ENCODE measurements at regions not wholly inside any gene's neighbourhood (a gene's known extent, or its start where the extent isn't known, plus 50 kb on each side); places are given as distances from the start of the nearest gene placed in this dataset.

DNA sequence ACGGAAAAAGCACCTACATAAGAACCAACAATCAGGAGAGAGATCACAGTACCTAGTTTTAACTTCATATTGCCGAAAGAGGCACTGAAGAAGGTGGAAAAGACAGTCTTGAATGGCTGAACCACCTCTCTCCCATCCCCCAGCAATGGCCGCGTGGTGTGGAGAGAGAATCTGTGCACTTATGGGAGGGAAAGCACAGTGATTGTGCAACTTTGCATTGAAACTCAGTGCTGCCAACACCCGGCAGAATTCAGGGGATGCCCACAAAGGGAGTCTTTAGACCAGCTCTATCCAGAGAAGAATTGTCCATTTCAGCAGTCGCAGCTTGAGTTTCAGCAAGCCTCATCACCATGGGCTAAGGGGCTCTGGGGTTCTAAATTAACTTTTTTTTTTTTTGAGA, 186.3 kb upstream of the USP25 start:
- TF ChIP-seq, protein P1, sequence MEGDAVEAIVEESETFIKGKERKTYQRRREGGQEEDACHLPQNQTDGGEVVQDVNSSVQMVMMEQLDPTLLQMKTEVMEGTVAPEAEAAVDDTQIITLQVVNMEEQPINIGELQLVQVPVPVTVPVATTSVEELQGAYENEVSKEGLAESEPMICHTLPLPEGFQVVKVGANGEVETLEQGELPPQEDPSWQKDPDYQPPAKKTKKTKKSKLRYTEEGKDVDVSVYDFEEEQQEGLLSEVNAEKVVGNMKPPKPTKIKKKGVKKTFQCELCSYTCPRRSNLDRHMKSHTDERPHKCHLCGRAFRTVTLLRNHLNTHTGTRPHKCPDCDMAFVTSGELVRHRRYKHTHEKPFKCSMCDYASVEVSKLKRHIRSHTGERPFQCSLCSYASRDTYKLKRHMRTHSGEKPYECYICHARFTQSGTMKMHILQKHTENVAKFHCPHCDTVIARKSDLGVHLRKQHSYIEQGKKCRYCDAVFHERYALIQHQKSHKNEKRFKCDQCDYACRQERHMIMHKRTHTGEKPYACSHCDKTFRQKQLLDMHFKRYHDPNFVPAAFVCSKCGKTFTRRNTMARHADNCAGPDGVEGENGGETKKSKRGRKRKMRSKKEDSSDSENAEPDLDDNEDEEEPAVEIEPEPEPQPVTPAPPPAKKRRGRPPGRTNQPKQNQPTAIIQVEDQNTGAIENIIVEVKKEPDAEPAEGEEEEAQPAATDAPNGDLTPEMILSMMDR (IDR thresholded peaks at IDR 0.05), result no peak
- no peaks in the 10 kb centered on the region for H3K4me1 ChIP-seq
- no peak overlapping the region for H3K4me3 ChIP-seq
- H3K27ac ChIP-seq, result no peak overlapping the region
- no peak for ATAC-seq
- no peaks in the 10 kb centered on the region for H3K36me3 ChIP-seq (ENCODE audit: insufficient read depth in 1 of 2, low read depth in 1 of 2)
- no peaks in the 10 kb centered on the region for H3K27me3 ChIP-seq (ENCODE audit: insufficient read depth in 3 of 3, low read length in 2 of 3)
- no peaks in the 10 kb centered on the region for H3K9me3 ChIP-seq
- WGBS, 3 donors, result 71 to 77% (median 72%) methylated on average over 6 of the region's 6 CpGs
- DNase-seq, result no peak
- intact Hi-C loops (cut with DNase I), result no loop called here

DNA sequence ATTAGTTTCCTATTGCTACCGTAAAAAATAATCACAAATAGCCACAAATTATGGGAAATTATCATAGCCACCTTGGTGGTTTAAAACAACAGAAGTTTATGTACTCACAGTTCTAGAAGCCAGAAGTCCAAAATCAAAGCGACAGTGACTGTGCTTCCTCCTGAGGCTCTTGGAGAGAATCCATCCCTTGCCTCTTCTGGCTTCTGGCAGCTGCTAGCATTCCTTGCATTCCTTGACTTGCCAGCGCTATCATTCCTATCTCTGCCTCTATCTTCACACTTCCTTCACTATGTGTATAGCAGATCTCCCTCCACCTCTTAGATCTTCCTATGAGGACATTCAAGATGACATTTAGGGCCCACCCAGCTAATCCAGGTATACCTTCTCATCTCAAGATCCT, 180.1 kb upstream of the USP25 start:
- Histone ChIP-seq H3K4me1 (no peaks in the 10 kb centered on the region), H3K9me3 (no peaks in the 10 kb centered on the region), H3K4me3 (no peak overlapping the region), H3K36me3 (ENCODE audit: insufficient read depth in 1 of 2, low read depth in 1 of 2) (no peaks in the 10 kb centered on the region), H3K27me3 (ENCODE audit: insufficient read depth in 3 of 3, low read length in 2 of 3) (no peaks in the 10 kb centered on the region), H3K27ac (no peak overlapping the region)
- intact Hi-C loops (cut with DNase I), result no loop called here
- ATAC-seq, result peak in 1 of 4 donors; percentile 34
- DNase-seq, result no peak
- TF ChIP-seq, protein P1 (IDR thresholded peaks at IDR 0.05), result no peak
- WGBS, 3 donors, result 39 to 43% (median 43%) methylated on average over 3 of the region's 3 CpGs

DNA sequence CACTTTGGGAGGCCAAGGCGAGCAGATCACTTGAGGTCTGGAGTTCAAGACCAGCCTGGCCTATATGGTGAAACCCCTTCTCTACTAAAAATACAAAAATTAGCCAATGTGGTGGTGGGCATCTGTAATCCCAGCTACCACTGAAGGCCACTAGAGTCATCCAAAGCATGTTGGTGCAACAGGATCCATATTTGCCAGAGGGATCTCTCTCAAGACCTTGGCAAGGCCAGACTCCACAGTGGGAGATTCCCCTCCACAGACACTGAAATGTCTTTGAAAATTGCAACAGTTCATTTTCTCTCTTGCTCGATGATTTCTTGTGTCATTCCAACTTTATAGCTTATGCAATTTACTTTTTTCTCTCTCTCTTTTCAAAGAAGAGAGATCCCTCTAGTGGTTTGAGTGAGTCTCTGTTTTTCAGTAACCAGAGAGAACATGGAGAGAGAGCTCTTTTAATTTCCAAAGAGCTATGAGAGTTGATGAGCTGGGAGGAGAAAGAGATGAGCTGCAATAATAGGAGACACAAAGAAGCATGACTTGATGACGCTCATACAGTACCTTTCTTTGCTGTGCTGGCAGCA, 176.8 kb upstream of the USP25 start:
- no peak for DNase-seq
- WGBS, 3 donors, result 52 to 63% (median 58%) methylated on average over 3 of the region's 3 CpGs
- Histone ChIP-seq H3K4me1 (no peaks in the 10 kb centered on the region), H3K27ac (no peak overlapping the region), H3K36me3 (ENCODE audit: insufficient read depth in 1 of 2, low read depth in 1 of 2) (no peaks in the 10 kb centered on the region), H3K27me3 (ENCODE audit: insufficient read depth in 3 of 3, low read length in 2 of 3) (no peaks in the 10 kb centered on the region), H3K4me3 (no peak overlapping the region), H3K9me3 (no peaks in the 10 kb centered on the region)
- intact Hi-C loops (cut with DNase I), result no loop called here
- TF ChIP-seq, protein P1 (IDR thresholded peaks at IDR 0.05), result no peak
- no peak for ATAC-seq

DNA sequence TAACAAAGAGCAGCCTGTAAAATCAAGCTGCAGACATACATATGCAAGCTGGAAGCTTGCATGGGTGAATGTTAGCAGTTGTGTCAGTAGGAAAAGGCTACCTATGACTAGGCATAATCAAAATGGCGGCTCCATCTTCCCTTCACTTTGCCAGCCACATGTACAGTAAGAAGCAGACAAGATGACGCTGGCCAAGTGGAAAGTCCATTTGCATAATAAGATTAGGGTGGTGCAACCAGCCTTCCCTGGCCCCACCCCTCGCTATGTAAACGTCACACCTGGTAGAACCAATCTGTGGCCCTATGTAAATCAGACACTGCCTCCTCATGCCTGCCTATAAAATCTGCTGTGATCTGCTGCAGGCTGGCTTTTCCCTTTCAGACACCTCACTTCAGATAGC, 171.9 kb upstream of the USP25 start:
- no peaks in the 10 kb centered on the region for H3K36me3 ChIP-seq (ENCODE audit: insufficient read depth in 1 of 2, low read depth in 1 of 2)
- TF ChIP-seq, protein P1 (IDR thresholded peaks at IDR 0.05), result no peak
- H3K9me3 ChIP-seq, result no peaks in the 10 kb centered on the region
- no peak for DNase-seq
- no peaks in the 10 kb centered on the region for H3K4me1 ChIP-seq
- intact Hi-C loops (cut with DNase I), result no loop called here
- H3K27me3 ChIP-seq (ENCODE audit: insufficient read depth in 3 of 3, low read length in 2 of 3), result peaks cover 0 to under 1% (median 0%) of the 10 kb centered on the region in 3 donors
- no peak overlapping the region for H3K27ac ChIP-seq
- 82 to 88% (median 85%) methylated on average over 4 of the region's 4 CpGs for WGBS, 3 donors
- no peak overlapping the region for H3K4me3 ChIP-seq
- no peak for ATAC-seq

DNA sequence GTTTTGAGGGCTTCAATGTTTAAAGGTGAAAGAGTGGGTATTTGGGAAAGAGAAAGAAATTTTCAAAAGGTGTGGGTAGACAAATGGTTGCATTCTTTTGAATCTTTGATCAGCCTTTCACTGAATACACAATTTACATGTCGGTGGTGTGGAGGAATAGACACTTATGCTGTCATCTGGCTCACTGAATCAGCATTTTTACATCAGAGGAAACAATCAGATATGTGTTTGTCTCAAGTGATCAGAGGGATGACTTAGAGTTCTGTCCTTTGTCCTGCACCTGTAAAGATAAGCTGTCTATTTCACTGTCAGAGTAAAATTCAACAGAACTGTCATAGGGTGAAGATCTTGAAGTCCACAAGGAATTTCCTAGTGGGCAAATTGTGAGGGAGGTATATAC, 170.9 kb upstream of the USP25 start:
- DNase-seq (no peak), ATAC-seq (no peak)
- TF ChIP-seq, protein P1 (IDR thresholded peaks at IDR 0.05), result no peak
- Histone ChIP-seq H3K36me3 (ENCODE audit: insufficient read depth in 1 of 2, low read depth in 1 of 2) (no peaks in the 10 kb centered on the region), H3K9me3 (no peaks in the 10 kb centered on the region), H3K27ac (no peak overlapping the region), H3K4me3 (no peak overlapping the region), H3K27me3 (ENCODE audit: insufficient read depth in 3 of 3, low read length in 2 of 3) (peaks cover 0 to 2% (median 0%) of the 10 kb centered on the region in 3 donors), H3K4me1 (no peaks in the 10 kb centered on the region)
- intact Hi-C loops (cut with DNase I), result no loop called here
- WGBS, 3 donors, result 79 to 83% (median 80%) methylated on average over 1 of the region's 1 CpG
